ENCODE measurements at regions not wholly inside any gene's neighbourhood (a gene's known extent, or its start where the extent isn't known, plus 50 kb on each side); places are given as distances from the start of the nearest gene placed in this dataset.

GRCh38 chr1:187909382-187909781, 1080.6 kb downstream of the PLA2G4A start:
- DNase-seq = no peak
- no peaks in the 10 kb centered on the region for H3K36me3 ChIP-seq (ENCODE audit: control insufficient read depth, insufficient read depth, low read length)
- H3K27ac ChIP-seq (ENCODE audit: low read length) = no peak overlapping the region
- no peak overlapping the region for H3K4me3 ChIP-seq (ENCODE audit: low read length)
- 73% methylated on average over 2 of the region's 3 CpGs for WGBS (ENCODE audit: insufficient coverage)
- H3K9me3 ChIP-seq (replicated peaks; ENCODE audit: control insufficient read depth, low read depth, low read length) = no peaks in the 10 kb centered on the region
- H3K27me3 ChIP-seq (ENCODE audit: control insufficient read depth, insufficient read depth, low read length) = no peaks in the 10 kb centered on the region
- no peaks in the 10 kb centered on the region for H3K4me1 ChIP-seq (ENCODE audit: control insufficient read depth, insufficient read depth, low read length)

GRCh38 chr1:187911820-187912219, 1083.1 kb downstream of the PLA2G4A start:
- no peaks in the 10 kb centered on the region for H3K4me1 ChIP-seq (ENCODE audit: control insufficient read depth, insufficient read depth, low read length)
- DNase-seq = no peak
- no peak overlapping the region for H3K27ac ChIP-seq (ENCODE audit: low read length)
- no peak overlapping the region for H3K4me3 ChIP-seq (ENCODE audit: low read length)
- H3K27me3 ChIP-seq (ENCODE audit: control insufficient read depth, insufficient read depth, low read length) = no peaks in the 10 kb centered on the region
- H3K36me3 ChIP-seq (ENCODE audit: control insufficient read depth, insufficient read depth, low read length) = no peaks in the 10 kb centered on the region
- H3K9me3 ChIP-seq (replicated peaks; ENCODE audit: control insufficient read depth, low read depth, low read length) = no peaks in the 10 kb centered on the region

- Histone ChIP-seq H3K27me3 (ENCODE audit: control insufficient read depth, insufficient read depth, low read length) (no peaks in the 10 kb centered on the region), H3K9me3 (replicated peaks; ENCODE audit: control insufficient read depth, low read depth, low read length) (no peaks in the 10 kb centered on the region), H3K27ac (ENCODE audit: low read length) (no peak overlapping the region), H3K4me1 (ENCODE audit: control insufficient read depth, insufficient read depth, low read length) (no peaks in the 10 kb centered on the region), H3K4me3 (ENCODE audit: low read length) (no peak overlapping the region), H3K36me3 (ENCODE audit: control insufficient read depth, insufficient read depth, low read length) (no peaks in the 10 kb centered on the region)
- DNase-seq = no peak
- no CpG with 5 or more reads among the region's 1 CpG for WGBS (ENCODE audit: insufficient coverage)
These were observed 1092.2 kb downstream of the PLA2G4A start for GRCh38 chr1:187920976-187921375.

- Histone ChIP-seq H3K4me1 (ENCODE audit: control insufficient read depth, insufficient read depth, low read length) (no peaks in the 10 kb centered on the region), H3K9me3 (replicated peaks; ENCODE audit: control insufficient read depth, low read depth, low read length) (no peaks in the 10 kb centered on the region), H3K27me3 (ENCODE audit: control insufficient read depth, insufficient read depth, low read length) (no peaks in the 10 kb centered on the region), H3K27ac (ENCODE audit: low read length) (no peak overlapping the region), H3K4me3 (ENCODE audit: low read length) (no peak overlapping the region), H3K36me3 (ENCODE audit: control insufficient read depth, insufficient read depth, low read length) (no peaks in the 10 kb centered on the region)
- DNase-seq = no peak
- no CpG with 5 or more reads among the region's 1 CpG for WGBS (ENCODE audit: insufficient coverage)
These were observed 1092.7 kb downstream of the PLA2G4A start for GRCh38 chr1:187921426-187921825.

GRCh38 chr1:187922255-187922654, 1093.5 kb downstream of the PLA2G4A start:
- Histone ChIP-seq H3K9me3 (replicated peaks; ENCODE audit: control insufficient read depth, low read depth, low read length) (no peaks in the 10 kb centered on the region), H3K4me3 (ENCODE audit: low read length) (no peak overlapping the region)

GRCh38 chr1:187924252-187924651, 1095.5 kb downstream of the PLA2G4A start:
- WGBS (ENCODE audit: insufficient coverage) = 100% methylated on average over 2 of the region's 3 CpGs
- Histone ChIP-seq H3K36me3 (ENCODE audit: control insufficient read depth, insufficient read depth, low read length) (no peaks in the 10 kb centered on the region), H3K27me3 (ENCODE audit: control insufficient read depth, insufficient read depth, low read length) (no peaks in the 10 kb centered on the region), H3K4me1 (ENCODE audit: control insufficient read depth, insufficient read depth, low read length) (no peaks in the 10 kb centered on the region), H3K4me3 (ENCODE audit: low read length) (no peak overlapping the region), H3K9me3 (replicated peaks; ENCODE audit: control insufficient read depth, low read depth, low read length) (no peaks in the 10 kb centered on the region), H3K27ac (ENCODE audit: low read length) (no peak overlapping the region)
- DNase-seq = no peak

More at GRCh38 chr1:187922255-187922654, 1093.5 kb downstream of the PLA2G4A start:
- Histone ChIP-seq H3K36me3 (ENCODE audit: control insufficient read depth, insufficient read depth, low read length) (no peaks in the 10 kb centered on the region), H3K27ac (ENCODE audit: low read length) (no peak overlapping the region), H3K4me1 (ENCODE audit: control insufficient read depth, insufficient read depth, low read length) (no peaks in the 10 kb centered on the region), H3K27me3 (ENCODE audit: control insufficient read depth, insufficient read depth, low read length) (no peaks in the 10 kb centered on the region)
- WGBS (ENCODE audit: insufficient coverage) = no CpG with 5 or more reads among the region's 2 CpGs
- no peak for DNase-seq

GRCh38 chr1:187928288-187928687, 1099.5 kb downstream of the PLA2G4A start:
- Histone ChIP-seq H3K9me3 (replicated peaks; ENCODE audit: control insufficient read depth, low read depth, low read length) (no peaks in the 10 kb centered on the region), H3K27ac (ENCODE audit: low read length) (no peak overlapping the region), H3K4me3 (ENCODE audit: low read length) (no peak overlapping the region), H3K36me3 (ENCODE audit: control insufficient read depth, insufficient read depth, low read length) (no peaks in the 10 kb centered on the region), H3K4me1 (ENCODE audit: control insufficient read depth, insufficient read depth, low read length) (no peaks in the 10 kb centered on the region), H3K27me3 (ENCODE audit: control insufficient read depth, insufficient read depth, low read length) (no peaks in the 10 kb centered on the region)
- 21% methylated on average over 2 of the region's 4 CpGs for WGBS (ENCODE audit: insufficient coverage)
- peak; percentile 21 for DNase-seq

GRCh38 chr1:187928696-187929095, 1099.9 kb downstream of the PLA2G4A start:
- no peaks in the 10 kb centered on the region for H3K27me3 ChIP-seq (ENCODE audit: control insufficient read depth, insufficient read depth, low read length)
- H3K36me3 ChIP-seq (ENCODE audit: control insufficient read depth, insufficient read depth, low read length) = no peaks in the 10 kb centered on the region
- H3K9me3 ChIP-seq (replicated peaks; ENCODE audit: control insufficient read depth, low read depth, low read length) = no peaks in the 10 kb centered on the region
- no peaks in the 10 kb centered on the region for H3K4me1 ChIP-seq (ENCODE audit: control insufficient read depth, insufficient read depth, low read length)
- no peak overlapping the region for H3K27ac ChIP-seq (ENCODE audit: low read length)
- no peak overlapping the region for H3K4me3 ChIP-seq (ENCODE audit: low read length)
- no CpG with 5 or more reads among the region's 2 CpGs for WGBS (ENCODE audit: insufficient coverage)
- DNase-seq = no peak

GRCh38 chr1:187931776-187932175, 1103.0 kb downstream of the PLA2G4A start:
- no peak overlapping the region for H3K4me3 ChIP-seq (ENCODE audit: low read length)
- no peaks in the 10 kb centered on the region for H3K27me3 ChIP-seq (ENCODE audit: control insufficient read depth, insufficient read depth, low read length)
- H3K36me3 ChIP-seq (ENCODE audit: control insufficient read depth, insufficient read depth, low read length) = no peaks in the 10 kb centered on the region
- 50% methylated on average over 5 of the region's 7 CpGs for WGBS (ENCODE audit: insufficient coverage)
- no peaks in the 10 kb centered on the region for H3K9me3 ChIP-seq (replicated peaks; ENCODE audit: control insufficient read depth, low read depth, low read length)
- no peak overlapping the region for H3K27ac ChIP-seq (ENCODE audit: low read length)
- no peak for DNase-seq
- H3K4me1 ChIP-seq (ENCODE audit: control insufficient read depth, insufficient read depth, low read length) = no peaks in the 10 kb centered on the region

GRCh38 chr1:187933562-187934419, 1105.0 kb downstream of the PLA2G4A start:
- H3K9me3 ChIP-seq (replicated peaks; ENCODE audit: control insufficient read depth, low read depth, low read length) = no peaks in the 10 kb centered on the region
- no peak for DNase-seq
- H3K4me3 ChIP-seq (ENCODE audit: low read length) = no peak overlapping the region
- H3K4me1 ChIP-seq (ENCODE audit: control insufficient read depth, insufficient read depth, low read length) = no peaks in the 10 kb centered on the region
- no peaks in the 10 kb centered on the region for H3K27me3 ChIP-seq (ENCODE audit: control insufficient read depth, insufficient read depth, low read length)
- no peaks in the 10 kb centered on the region for H3K36me3 ChIP-seq (ENCODE audit: control insufficient read depth, insufficient read depth, low read length)
- no peak overlapping the region for H3K27ac ChIP-seq (ENCODE audit: low read length)
- whole genome bisulfite sequencing (ENCODE audit: insufficient coverage) = no CpG with 5 or more reads among the region's 3 CpGs

- Histone ChIP-seq H3K27ac (ENCODE audit: low read length) (no peak overlapping the region), H3K27me3 (ENCODE audit: control insufficient read depth, insufficient read depth, low read length) (no peaks in the 10 kb centered on the region), H3K4me3 (ENCODE audit: low read length) (no peak overlapping the region), H3K9me3 (replicated peaks; ENCODE audit: control insufficient read depth, low read depth, low read length) (no peaks in the 10 kb centered on the region), H3K36me3 (ENCODE audit: control insufficient read depth, insufficient read depth, low read length) (no peaks in the 10 kb centered on the region), H3K4me1 (ENCODE audit: control insufficient read depth, insufficient read depth, low read length) (no peaks in the 10 kb centered on the region)
- DNase-seq = no peak
- WGBS (ENCODE audit: insufficient coverage) = 43% methylated on average over 1 of the region's 1 CpG
These were observed 1107.9 kb downstream of the PLA2G4A start for GRCh38 chr1:187936667-187937066.

Data from muscle of leg (tissue), 3 donors.